HG03378 (cell line): ENCODE measurements at regions not wholly inside any gene's neighbourhood (a gene's known extent, or its start where the extent isn't known, plus 50 kb on each side); places are given as distances from the start of the nearest gene placed in this dataset.

ENCODE experiments used
- ATAC-seq: cut with Tn5 transposase; IDR thresholded peaks from one replicate; pipeline ENCODE4 v1.9.1; 2021; ENCODE audit warnings: mild to moderate bottlenecking, moderate library complexity; ENCODE audit not compliant: unreplicated experiment

DNA sequence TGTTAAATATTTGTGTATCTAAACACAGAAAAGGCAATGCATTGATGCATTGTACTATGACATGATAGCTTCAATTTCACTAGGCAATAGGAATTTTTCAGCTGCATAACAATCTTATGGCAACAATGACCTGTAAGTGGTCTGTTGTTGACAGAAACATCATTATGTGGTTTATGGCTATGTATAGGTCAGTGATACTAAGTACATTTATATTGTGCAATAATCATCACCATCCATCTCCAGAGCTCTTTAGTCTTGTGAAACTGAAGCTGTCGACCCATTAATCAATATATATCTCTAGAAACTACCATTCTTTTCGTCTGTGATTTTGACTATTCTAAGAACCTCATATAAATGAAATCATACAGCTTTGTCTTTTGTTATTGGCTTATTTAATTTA is 200.1 kb upstream of the ZNF717 start:
- ATAC-seq = no peak

DNA sequence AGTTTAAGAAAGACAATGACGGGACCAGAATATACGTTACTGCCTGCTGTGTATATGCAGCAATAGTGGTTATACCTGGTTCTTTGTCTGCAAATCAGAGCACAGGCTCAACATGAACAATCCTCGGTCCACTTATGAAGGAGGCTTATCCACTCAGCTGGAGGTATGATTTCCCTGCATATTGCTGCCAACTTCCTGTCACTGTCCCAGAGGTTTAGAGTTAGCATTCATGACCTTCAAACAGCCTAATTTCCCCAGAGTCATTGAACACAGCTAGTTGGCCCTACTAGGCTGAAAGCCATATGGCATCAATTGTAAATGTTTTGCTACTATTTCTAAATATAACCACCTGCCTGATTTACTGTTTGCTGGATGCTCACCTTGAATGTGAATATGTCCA is 224.9 kb upstream of the ZNF717 start:
- ATAC-seq = no peak

DNA sequence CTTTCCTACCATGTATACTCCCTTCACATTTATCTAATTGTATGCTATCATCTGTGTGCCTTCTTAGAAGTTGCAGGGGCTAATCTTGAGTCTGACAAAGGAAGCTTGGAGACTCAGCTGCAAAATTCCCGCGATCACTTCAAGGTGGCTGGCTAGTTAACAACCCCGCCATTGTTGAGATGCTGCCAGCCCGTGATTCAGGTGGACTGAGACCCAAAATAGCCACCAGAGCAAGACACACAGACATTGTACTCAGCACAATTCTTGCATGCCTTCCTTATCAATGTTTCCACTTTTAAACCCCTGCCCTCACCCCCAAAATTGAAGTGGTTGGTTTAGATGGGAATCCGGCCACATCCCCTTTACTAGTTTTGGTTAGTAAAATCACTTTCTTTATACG is 225.8 kb upstream of the ZNF717 start:
- ATAC-seq = no peak

GRCh38 chr3:76015496-76015895 is 230.1 kb upstream of the ZNF717 start:
- ATAC-seq = no peak

DNA sequence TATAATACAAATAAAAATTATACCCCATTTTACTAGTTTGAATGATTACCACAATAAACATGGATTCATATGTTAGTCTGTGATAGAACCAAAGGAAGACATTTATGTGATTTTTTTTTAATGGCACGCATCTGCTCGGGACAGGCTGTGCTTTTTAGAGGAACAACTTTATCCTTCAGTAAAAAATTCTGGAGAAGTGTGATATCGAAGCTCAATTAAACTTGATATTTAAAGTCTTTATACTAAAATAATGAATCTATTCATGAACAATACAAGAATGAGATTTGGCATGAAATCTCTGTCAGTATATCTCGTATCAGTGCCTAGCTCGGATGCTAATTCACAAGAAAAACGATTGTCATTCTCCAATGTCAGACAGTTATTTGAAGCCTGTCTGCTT is 230.8 kb upstream of the ZNF717 start:
- ATAC-seq = no peak

GRCh38 chr3:76016769-76017439 is 231.6 kb upstream of the ZNF717 start:
- ATAC-seq = no peak

DNA sequence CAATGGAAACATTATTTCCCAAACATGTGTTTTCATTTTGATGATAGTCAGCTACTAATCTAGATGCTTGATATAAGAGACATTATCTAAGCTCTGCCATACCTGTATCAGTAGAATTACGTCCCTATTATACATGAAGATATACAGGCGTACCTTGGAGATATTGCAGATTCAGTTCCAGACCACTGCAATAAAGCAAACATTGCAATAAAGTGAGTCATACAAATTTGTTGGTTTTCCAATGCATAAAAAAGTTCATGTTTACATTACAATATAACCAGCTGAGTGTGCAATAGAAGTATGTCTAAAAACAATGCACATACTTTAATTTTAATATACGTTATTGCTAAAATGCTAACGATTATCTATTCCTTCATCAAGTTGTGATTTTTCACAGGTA is 236.0 kb upstream of the ZNF717 start:
- no peak for ATAC-seq

- ATAC-seq = no peak
Measured at GRCh38 chr3:76024640-76025039, 239.3 kb upstream of the ZNF717 start.

DNA sequence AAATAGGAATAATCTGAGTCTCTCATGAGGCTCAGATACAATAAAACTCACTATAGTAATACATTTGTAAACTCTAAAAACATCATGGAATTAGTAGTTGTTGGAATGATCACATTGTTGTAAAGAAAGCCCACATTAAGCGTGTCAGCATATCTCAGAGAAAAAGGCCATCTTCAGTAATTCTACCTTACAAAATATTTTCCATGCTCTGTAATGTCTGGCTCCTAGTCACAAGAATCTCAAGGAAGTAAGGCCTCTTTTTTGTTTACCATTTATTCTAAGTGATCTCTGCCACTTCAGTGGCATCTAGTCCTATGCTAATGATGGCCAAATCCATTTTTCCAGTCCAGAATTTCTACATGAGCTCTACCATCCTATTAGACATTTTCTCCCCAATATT is 240.2 kb upstream of the ZNF717 start:
- ATAC-seq = no peak

DNA sequence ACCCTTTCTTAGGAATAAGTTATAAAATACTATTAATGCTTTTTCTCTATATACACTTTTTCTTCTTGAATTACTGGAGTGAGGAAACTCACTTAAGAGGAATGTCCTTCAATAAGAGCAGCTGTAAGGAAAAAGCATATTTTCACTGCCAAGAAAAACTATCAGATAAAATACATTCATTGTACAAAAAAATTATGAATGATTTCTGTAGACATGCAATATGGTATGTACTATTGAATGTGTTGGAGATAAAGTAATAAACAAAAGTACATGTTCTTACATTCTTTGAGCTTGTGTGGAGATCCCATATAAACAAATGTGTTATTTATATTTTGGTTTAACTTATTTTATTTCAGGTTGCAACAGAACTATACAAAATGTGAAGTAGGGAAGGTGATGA is 241.0 kb upstream of the ZNF717 start:
- ATAC-seq = no peak

DNA sequence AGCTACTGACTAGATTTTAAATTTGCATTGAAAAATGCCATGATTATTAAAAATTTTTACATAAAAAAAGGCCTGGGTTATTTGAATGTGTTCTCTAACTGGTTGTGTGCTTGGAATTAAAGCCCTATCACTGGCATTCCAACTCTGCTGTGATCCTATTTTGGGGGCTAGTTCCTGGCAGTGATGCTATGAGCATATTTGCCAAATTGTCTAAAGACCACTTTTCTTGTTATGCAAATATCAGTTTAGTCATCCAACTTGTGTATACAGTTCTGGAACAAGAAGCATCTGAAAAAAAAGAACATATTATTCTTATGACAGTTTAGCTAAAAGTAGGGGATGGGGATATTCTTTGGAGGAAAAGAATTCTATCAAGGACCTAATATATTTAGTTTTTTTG is 243.4 kb upstream of the ZNF717 start:
- ATAC-seq = no peak

DNA sequence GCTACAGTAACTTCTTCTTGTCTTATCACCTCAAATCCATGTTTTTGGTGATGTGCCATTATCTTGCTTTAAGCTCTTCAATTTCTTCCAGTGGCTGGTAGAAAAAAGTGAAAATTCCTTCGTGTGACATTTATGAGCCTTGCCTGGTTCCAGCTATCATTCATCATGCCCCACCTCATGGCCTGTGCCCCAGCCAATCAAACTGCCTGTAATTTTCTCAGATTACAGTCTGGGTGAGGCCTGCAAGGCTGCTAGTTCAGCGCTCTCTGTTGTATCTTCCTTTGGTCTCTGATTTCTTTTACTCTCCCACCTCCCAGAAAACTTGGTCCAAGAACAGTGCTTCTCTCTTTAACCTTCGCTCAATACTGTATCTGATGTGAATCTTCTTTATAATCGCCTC is 249.3 kb upstream of the ZNF717 start:
- no peak for ATAC-seq

DNA sequence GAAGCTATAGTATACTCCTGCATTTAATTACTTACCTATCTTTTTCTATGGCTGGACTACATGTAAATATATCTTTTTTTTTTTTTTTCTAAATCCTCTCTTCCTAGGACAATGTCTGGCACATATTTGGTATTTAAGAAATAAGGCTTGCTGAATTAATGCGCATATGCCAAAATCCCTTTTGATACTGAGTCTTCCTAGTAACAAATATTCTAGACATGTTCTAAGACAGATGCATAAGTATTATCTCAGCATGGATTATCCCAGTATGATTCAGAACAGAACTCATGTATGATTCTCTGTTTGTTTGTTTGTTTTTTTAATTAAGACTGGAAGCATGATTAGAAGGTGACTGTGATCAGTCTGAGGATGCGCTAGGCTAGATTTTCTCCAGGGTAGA is 249.8 kb upstream of the ZNF717 start:
- no peak for ATAC-seq

DNA sequence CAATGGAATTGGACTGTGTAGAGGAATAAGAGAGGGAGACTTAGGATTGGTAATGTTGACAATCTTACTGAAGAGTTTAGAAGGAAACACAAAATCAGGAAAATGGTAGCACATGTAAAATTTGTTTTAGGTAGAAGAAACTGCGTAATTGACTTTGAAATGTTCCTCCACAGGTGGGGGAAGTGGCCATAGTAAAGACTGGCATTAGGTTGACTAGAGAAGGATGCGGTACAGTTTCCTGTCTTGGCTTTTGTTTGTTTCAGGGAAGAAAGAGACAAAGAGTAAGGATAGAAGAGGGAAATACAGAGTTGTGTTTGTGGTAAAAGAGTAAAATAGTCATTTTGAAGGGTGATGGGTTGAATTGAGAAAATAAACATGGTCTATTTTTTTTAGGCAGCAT is 253.6 kb upstream of the ZNF717 start:
- no peak for ATAC-seq

DNA sequence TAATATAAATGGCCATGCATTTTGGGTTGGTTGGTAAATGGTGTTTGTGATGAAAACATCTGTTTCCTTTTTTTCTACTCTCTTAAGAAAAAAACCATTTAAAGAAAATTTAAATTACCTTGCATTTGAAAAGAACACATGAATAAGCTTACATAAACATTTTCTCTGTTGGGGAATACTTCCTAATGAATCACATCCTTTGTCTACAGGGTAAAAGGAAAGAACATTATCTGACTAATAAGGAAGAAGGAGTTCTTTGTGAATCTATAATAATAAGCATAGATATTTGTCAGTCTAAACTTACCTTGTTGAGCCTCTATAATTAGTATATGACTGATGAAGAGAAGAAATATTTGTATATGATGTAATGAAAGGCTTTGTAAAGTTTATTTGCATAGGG is 254.1 kb upstream of the ZNF717 start:
- ATAC-seq = no peak

DNA sequence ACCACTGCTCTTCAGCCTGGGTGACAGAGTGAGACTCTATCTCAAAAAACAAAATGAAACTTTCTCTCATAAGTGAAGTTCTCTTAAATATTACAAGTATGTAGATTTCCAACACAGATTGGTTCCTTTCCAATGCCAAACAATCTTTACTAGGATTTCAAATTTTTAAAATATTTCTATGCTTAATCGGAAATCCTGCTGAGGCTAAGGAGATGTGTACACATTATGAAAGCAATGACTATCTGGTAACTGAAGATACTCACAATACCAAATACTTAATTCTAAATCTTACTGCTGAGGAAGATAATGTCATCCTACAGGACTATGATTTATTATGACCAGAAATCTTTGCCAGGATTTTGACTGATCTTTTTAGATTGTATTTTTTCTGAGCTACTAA is 255.6 kb upstream of the ZNF717 start:
- no peak for ATAC-seq

- no peak for ATAC-seq
Measured at GRCh38 chr3:76043746-76044145, 258.4 kb upstream of the ZNF717 start.

DNA sequence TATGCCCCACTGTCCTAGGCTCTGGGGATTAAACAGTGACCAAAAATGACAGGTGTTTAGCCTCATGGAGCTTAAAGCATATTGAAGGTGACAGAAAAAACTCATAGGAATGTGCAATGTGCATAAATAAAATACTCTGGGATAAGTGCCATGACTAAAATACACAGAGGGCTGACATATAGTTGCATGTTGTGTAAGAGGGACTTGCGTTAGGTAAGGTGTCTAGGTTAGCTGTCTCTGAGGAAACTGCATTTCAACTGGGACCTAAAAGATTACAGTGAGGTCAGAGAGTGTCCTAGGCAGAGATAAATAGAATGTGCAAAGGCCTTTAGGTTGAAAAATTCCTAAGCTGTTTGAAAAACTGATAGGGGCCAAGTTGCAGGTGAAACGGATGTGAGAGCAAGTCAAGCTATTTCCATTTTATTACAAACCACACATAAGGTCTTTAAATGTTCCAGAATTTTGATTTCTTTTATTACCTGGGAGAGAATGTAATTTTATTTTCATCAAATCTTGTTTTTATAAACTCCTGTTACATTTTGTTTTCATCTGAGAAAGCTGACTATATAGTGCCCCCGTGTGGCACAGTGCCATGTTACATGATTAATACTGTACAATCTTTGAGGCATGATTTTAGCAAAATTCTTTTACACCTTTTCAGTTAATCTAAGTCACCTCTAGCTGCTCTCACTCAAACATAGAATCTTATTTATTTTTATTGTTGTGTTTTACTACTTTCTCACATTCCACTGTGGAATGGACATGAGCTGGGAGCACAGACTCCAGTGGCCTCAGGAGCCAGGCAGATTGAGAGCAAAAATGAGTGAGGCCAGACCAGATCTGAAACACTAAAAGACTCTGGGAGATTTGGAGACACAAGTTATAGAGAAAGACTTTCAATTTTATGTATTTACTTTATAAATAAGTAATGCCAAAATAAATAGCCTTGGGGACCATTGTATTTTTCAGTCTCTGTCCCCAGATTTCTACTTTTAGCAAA is 259.6 kb upstream of the ZNF717 start:
- ATAC-seq = no peak

- no peak for ATAC-seq
Measured at GRCh38 chr3:76047368-76047767, 262.0 kb upstream of the ZNF717 start.

- ATAC-seq = no peak
Measured at GRCh38 chr3:76049776-76050175, 264.4 kb upstream of the ZNF717 start.

- no peak for ATAC-seq
Measured at GRCh38 chr3:76051145-76051544, 265.8 kb upstream of the ZNF717 start.

DNA sequence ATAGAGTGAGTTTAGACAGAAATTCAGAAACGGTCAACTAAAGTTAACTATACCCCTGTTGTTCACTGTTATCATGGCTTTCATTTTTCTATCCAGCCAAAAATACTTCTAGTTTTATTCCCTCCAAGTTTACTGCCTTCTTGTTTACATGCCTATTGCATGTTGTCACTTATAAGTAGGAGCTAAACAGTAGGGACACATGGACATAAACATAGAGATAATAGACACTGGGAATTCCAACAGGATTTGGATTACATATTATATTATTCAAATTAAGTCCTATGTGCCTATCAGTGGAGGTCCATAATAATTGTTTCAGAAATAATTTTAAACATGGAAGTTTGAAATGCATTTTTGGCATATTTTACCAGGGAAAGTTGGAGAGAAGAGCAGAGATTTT is 269.1 kb upstream of the ZNF717 start:
- ATAC-seq = no peak
